Retinal pigment epithelial cell (primary cell): ENCODE measurements at regions not wholly inside any gene's neighbourhood (a gene's known extent, or its start where the extent isn't known, plus 50 kb on each side); places are given as distances from the start of the nearest gene placed in this dataset.

ENCODE experiments used
- DNase-seq: peaks from one replicate; pipeline ENCODE4 v3.0.0-alpha.2; 2010; ENCODE audit warnings: low read depth
- H3K4me3 ChIP-seq: 2 replicates; pipeline ENCODE4 v1.5.1; 2011; ENCODE audit warnings: mild to moderate bottlenecking, low read length, control low read depth, moderate library complexity
- TF ChIP-seq, protein P1 (sequence below): conservative IDR thresholded peaks from 2 replicates; pipeline ENCODE4 v1.5.1; 2011; ENCODE audit warnings: low read depth, low read length, control low read depth, inconsistent platforms

DNA sequence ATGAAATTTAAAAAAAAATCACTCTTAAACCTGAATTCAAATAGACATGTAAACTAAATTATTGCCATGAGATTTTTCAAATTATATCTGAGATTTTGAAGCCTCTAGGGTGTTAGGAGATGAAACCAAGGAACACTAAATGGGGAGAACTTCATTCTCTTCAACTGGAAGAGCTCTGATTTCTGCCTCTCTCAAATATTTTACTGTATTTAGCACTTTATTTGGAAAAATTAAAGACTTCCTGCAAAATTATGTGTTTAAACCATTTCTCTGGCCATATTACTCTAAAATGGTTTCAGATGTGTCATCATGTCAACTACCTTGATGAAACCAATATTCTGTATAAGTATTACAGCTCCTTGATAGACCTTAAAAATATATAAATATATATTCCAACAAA is 1571.6 kb upstream of the PRR20A start:
- H3K4me3 ChIP-seq, result no peak overlapping the region
- no peak for DNase-seq
- TF ChIP-seq, protein P1, sequence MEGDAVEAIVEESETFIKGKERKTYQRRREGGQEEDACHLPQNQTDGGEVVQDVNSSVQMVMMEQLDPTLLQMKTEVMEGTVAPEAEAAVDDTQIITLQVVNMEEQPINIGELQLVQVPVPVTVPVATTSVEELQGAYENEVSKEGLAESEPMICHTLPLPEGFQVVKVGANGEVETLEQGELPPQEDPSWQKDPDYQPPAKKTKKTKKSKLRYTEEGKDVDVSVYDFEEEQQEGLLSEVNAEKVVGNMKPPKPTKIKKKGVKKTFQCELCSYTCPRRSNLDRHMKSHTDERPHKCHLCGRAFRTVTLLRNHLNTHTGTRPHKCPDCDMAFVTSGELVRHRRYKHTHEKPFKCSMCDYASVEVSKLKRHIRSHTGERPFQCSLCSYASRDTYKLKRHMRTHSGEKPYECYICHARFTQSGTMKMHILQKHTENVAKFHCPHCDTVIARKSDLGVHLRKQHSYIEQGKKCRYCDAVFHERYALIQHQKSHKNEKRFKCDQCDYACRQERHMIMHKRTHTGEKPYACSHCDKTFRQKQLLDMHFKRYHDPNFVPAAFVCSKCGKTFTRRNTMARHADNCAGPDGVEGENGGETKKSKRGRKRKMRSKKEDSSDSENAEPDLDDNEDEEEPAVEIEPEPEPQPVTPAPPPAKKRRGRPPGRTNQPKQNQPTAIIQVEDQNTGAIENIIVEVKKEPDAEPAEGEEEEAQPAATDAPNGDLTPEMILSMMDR, result no peak

DNA sequence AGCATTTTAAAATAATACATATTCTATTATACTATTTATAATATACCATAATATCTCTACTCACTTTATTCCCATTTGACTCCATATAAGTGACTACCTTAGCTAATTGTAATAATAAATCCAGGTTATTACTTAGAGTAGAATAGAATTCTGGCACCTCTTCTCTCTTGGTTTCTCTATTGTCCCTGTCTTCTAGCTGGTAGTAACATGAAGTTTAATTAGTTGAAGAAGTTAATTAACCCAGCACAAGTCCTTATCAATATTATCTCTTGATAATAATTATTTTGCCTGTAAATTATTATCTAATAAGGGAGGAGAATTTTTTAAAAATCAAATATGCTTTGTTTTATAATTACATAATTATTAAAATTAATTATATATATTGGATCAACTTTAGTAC is 1571.2 kb upstream of the PRR20A start:
- TF ChIP-seq, protein P1, result no peak

DNA sequence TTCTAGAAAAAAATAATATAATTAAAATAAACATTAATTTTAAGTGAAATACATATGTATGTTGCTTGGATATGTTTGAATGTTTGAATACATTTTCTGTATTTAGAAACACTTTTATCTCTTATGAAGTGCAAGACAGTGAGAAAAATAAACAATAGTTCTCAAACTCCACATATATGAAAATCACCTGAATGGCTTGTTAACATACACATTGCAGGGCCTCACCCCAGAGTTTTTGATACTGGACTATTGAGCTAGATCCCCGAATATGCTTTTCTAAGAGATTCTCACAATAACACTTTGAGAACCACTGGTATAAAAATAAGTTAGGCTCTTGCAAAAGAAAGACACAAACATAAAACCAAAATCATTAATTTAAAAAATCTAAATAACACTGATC is 1570.3 kb upstream of the PRR20A start:
- DNase-seq, result no peak
- no peak overlapping the region for H3K4me3 ChIP-seq
- TF ChIP-seq, protein P1, result no peak

More for the DNA sequence above, 1571.2 kb upstream of the PRR20A start:
- DNase-seq, result no peak
- no peak overlapping the region for H3K4me3 ChIP-seq

DNA sequence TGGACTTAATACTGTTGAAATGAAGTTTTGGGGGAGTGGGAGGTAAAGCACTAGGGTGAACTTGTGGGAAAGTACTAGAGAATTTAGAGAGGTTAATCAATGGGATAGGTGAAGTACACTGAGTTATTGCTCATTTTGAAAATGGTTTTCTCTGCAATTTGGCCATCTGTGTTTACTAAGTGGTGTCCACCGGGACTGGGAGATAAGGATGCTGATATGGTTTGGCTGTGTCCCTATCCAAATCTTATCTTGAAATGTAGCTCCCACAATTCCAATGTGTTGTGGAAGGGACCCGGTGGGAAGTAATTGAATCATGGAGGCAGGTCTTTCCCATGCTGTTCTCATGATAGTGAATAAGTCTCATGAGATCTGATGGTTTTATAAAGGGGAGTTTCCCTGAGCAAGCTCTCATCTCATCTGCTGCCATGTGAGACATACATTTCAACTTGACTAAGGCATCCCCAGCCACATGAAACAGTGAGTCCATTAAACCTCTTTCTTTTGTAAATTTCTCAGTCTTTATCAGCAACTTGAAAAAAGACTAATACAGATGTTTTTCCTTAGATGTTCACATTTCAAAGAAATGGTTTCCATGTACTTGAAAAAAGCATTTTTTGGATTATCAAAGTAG is 1569.4 kb upstream of the PRR20A start:
- H3K4me3 ChIP-seq, result no peak overlapping the region
- TF ChIP-seq, protein P1, result no peak
- DNase-seq, result no peak

DNA sequence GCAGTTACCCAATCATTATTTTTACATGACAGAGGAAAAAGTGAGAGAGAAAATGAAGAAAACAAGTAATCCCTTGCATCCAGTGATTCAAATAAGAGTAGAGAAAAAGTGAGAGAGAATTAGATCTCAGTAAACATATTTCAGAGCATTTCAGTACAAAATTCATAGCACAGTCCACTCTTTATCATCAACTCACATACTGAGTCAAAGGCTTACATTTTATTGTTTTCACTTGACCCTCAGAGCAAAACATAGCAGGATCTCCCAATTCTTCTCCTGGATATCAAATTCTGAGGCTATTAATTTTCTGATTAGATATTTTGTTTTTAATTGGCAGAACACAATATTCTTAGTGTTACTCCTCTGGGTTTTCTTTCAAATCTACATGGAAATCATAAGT is 1568.3 kb upstream of the PRR20A start:
- DNase-seq, result no peak
- TF ChIP-seq, protein P1, result no peak
- H3K4me3 ChIP-seq, result no peak overlapping the region

DNA sequence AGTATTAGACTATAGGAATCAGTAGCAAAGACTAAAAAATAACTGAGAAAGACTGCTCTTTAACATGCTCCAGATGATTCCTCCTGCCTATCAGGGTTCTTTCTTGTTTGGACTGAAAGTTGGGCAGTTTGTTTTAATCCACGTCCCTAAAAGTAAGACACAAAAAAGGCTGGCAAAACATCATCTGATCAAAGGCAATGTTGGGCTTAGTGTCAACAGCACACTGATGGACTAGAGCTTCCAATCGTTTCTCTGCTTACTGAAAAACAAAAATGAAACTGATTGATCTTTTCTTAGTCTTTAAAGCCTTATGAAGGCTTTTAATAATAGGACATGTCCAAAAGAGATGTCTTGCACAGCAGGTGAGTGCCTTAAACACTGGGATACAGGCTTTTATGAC is 1567.9 kb upstream of the PRR20A start:
- TF ChIP-seq, protein P1, result no peak
- DNase-seq, result no peak
- H3K4me3 ChIP-seq, result no peak overlapping the region

DNA sequence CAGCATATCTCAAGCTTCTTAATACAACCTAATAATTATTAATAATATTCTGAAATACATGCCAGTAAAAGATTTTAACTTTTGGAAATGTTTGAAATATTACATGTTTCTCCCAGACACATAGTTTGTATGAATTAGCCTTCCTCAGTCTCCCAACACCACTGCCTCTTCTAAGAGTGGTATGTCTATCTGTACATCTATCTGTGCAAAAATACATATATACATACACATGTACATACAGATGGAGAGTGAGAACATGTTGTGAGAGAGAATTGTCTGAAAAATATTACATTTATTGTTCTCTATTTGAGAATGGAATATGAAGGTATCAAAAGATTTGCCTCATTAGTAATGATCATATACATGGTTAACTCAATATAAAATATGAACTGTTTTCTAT is 1567.2 kb upstream of the PRR20A start:
- no peak for DNase-seq
- no peak overlapping the region for H3K4me3 ChIP-seq
- TF ChIP-seq, protein P1, result no peak
